ENCODE measurements at regions not wholly inside any gene's neighbourhood (a gene's known extent, or its start where the extent isn't known, plus 50 kb on each side); places are given as distances from the start of the nearest gene placed in this dataset.
A peak's percentile ranks its signal among the peaks of the same experiment; 100 is the strongest.
"Not testable (repeated sequence)": the region's sequence is repeated elsewhere in the genome, so short reads cannot be mapped to it uniquely, and the experiment has no call there.

DNA sequence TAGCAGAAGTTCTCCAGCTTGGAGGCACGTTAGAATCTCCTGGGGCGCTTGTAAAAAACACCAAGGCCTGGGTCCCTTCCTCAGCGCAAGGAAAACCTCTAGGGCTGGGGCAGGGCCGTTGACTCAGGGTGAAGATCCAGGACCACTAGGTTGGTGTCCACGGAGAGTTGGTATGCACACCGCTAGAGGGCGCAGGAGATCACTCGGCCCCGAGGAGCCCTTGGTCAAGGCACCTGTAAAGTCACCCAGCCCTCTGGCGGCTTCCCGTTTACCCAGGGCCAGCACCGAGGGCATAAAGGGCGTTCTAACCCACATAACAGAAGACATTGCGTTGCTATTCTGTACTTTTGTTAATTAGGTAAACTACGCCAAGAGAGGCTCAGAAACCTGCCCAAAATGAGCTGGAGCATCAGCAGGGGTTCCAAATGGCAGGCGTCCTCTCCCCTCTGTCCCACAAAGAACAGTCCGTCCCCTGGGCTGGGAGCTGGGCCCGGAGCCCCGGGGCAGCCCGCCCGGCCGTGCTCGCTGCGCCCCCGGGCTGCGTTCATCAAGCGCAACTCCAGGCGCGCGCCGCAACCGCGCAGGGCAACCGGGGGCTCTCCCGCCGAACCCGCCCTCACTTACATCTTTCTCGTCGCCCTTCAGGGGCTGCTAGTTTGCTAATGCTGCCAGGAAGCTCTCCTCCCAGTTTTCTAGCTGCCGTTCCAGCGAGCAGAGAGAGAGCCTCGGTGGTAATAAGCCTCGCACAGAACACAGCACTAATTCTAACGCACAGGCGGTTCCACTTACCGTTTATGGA is 332.1 kb downstream of the ARRDC4 start:
- no peak overlapping the region for H3K9ac ChIP-seq (ENCODE audit: low read length)
- no peaks in the 10 kb centered on the region for H3K4me1 ChIP-seq (ENCODE audit: low read length)
- no peak overlapping the region for H2AFZ ChIP-seq (ENCODE audit: low read depth, low read length)
- H3K4me3 ChIP-seq (ENCODE audit: low read length) = no peak overlapping the region
- no peaks in the 10 kb centered on the region for H3K36me3 ChIP-seq (replicated peaks; ENCODE audit: low read depth, low read length)
- peaks cover 9% of the 10 kb centered on the region for H3K27me3 ChIP-seq (ENCODE audit: low read depth, low read length)
- H4K20me1 ChIP-seq (ENCODE audit: insufficient read depth, low read length) = no peaks in the 10 kb centered on the region
- H3K27ac ChIP-seq (ENCODE audit: low read length) = no peak overlapping the region
- TF ChIP-seq CTCF (IDR thresholded peaks at IDR 0.05; ENCODE audit: low read depth, low read length) (peak; percentile 73), EZH2phosphoT487 (IDR thresholded peaks at IDR 0.05; ENCODE audit: low read depth) (no peak)
- H3K4me2 ChIP-seq (ENCODE audit: low read length) = no peak overlapping the region
- H3K79me2 ChIP-seq (ENCODE audit: low read length) = no peaks in the 10 kb centered on the region
- no peaks in the 10 kb centered on the region for H3K9me3 ChIP-seq (ENCODE audit: insufficient read depth, low read length)

DNA sequence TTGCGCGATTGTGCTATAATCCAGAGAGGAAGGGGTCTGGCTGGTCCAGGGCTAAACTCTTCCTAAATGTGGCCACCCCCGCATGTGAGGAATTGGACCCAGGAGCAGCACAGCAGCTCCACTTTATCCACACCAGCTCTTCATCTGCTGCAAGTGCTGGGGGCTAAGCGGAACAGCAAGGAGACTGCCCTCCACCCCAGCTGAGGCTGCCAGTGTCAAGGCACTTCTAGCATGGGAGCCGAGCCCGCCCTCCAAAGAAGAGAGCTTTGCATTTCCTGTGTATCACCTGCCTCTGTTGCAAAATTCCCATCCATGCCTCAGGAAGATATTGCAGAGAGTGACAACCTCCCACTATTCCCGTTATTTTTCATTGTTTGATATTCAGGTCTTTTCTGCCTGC is 333.6 kb downstream of the ARRDC4 start:
- Histone ChIP-seq H3K27ac (ENCODE audit: low read length) (no peak overlapping the region), H3K36me3 (replicated peaks; ENCODE audit: low read depth, low read length) (no peaks in the 10 kb centered on the region), H3K9me3 (ENCODE audit: insufficient read depth, low read length) (no peaks in the 10 kb centered on the region), H4K20me1 (ENCODE audit: insufficient read depth, low read length) (no peaks in the 10 kb centered on the region), H2AFZ (ENCODE audit: low read depth, low read length) (no peak overlapping the region), H3K4me3 (ENCODE audit: low read length) (no peak overlapping the region), H3K4me2 (ENCODE audit: low read length) (no peak overlapping the region), H3K4me1 (ENCODE audit: low read length) (no peaks in the 10 kb centered on the region), H3K27me3 (ENCODE audit: low read depth, low read length) (peaks cover 21% of the 10 kb centered on the region), H3K9ac (ENCODE audit: low read length) (no peak overlapping the region), H3K79me2 (ENCODE audit: low read length) (no peaks in the 10 kb centered on the region)
- TF ChIP-seq EZH2phosphoT487 (IDR thresholded peaks at IDR 0.05; ENCODE audit: low read depth) (no peak), CTCF (IDR thresholded peaks at IDR 0.05; ENCODE audit: low read depth, low read length) (no peak)

GRCh38 chr15:98295101-98295759 is 334.7 kb downstream of the ARRDC4 start:
- H3K4me3 ChIP-seq (ENCODE audit: low read length); H3K4me1 ChIP-seq (ENCODE audit: low read length); H3K9me3 ChIP-seq (ENCODE audit: insufficient read depth, low read length); H3K27ac ChIP-seq (ENCODE audit: low read length); H3K9ac ChIP-seq (ENCODE audit: low read length); H3K4me2 ChIP-seq (ENCODE audit: low read length); H3K36me3 ChIP-seq (replicated peaks; ENCODE audit: low read depth, low read length); H2AFZ ChIP-seq (ENCODE audit: low read depth, low read length); H3K79me2 ChIP-seq (ENCODE audit: low read length); H4K20me1 ChIP-seq (ENCODE audit: insufficient read depth, low read length): not testable (repeated sequence)
- H3K27me3 ChIP-seq (ENCODE audit: low read depth, low read length) = peaks cover 24% of the 10 kb centered on the region
- TF ChIP-seq CTCF (IDR thresholded peaks at IDR 0.05; ENCODE audit: low read depth, low read length) = peak; percentile 36; the same call in 1 of the 2 replicates

- Histone ChIP-seq H3K4me3 (ENCODE audit: low read length) (no peak overlapping the region), H2AFZ (ENCODE audit: low read depth, low read length) (no peak overlapping the region), H3K79me2 (ENCODE audit: low read length) (no peaks in the 10 kb centered on the region), H4K20me1 (ENCODE audit: insufficient read depth, low read length) (no peaks in the 10 kb centered on the region), H3K27ac (ENCODE audit: low read length) (no peak overlapping the region), H3K4me1 (ENCODE audit: low read length) (no peaks in the 10 kb centered on the region), H3K36me3 (replicated peaks; ENCODE audit: low read depth, low read length) (no peaks in the 10 kb centered on the region), H3K27me3 (ENCODE audit: low read depth, low read length) (peaks cover 24% of the 10 kb centered on the region), H3K9me3 (ENCODE audit: insufficient read depth, low read length) (no peaks in the 10 kb centered on the region), H3K4me2 (ENCODE audit: low read length) (no peak overlapping the region), H3K9ac (ENCODE audit: low read length) (no peak overlapping the region)
- TF ChIP-seq CTCF (IDR thresholded peaks at IDR 0.05; ENCODE audit: low read depth, low read length) (no peak), EZH2phosphoT487 (IDR thresholded peaks at IDR 0.05; ENCODE audit: low read depth) (no peak)
Measured at GRCh38 chr15:98296653-98297052, 336.1 kb downstream of the ARRDC4 start.

Measured in OCI-LY3 (cell line).